IMR-90 (cell line): ENCODE measurements at regions not wholly inside any gene's neighbourhood (a gene's known extent, or its start where the extent isn't known, plus 50 kb on each side); places are given as distances from the start of the nearest gene placed in this dataset.

ENCODE experiments used
- ATAC-seq: fragments of 200-7000 bp; cut with Tn5 transposase; 2 replicates; pipeline ENCODE4 v1.9.1; 2020; ENCODE audit warnings: low read depth, mild to moderate bottlenecking, moderate library complexity
- BruUV-seq: library from RNA; stranded (reverse); fragments of 400-500 nt; replicated peaks from 2 replicates; lab custom pipeline; 2021; lab: Mats Ljungman, UMichigan
- CTCF ChIA-PET: fragments of 300-600 bp; formaldehyde crosslinking; extraction: SDS; loops from one replicate; lab custom pipeline; 2021; ENCODE audit warnings: antibody characterized with exemption; lab: Yijun Ruan, JAX
- POLR2A ChIA-PET: fragments of 300-600 bp; sonication (Branson Sonifier 250); formaldehyde crosslinking; loops from one replicate; lab custom pipeline; 2022; ENCODE audit warnings: antibody characterized with exemption; ENCODE audit not compliant: unreplicated experiment; lab: Charles Lee
- DNase-seq: peaks from one replicate; pipeline ENCODE4 v3.0.0; 2013
- H2AFZ ChIP-seq: replicated peaks from 2 replicates; pipeline ENCODE3; 2013; ENCODE audit warnings: low read length, mild to moderate bottlenecking; ENCODE audit not compliant: poor library complexity
- H2AK5ac ChIP-seq: 2 replicates; pipeline ENCODE4 v1.6.1; 2013; ENCODE audit warnings: low read depth, low read length, inconsistent platforms
- H2AK9ac ChIP-seq: replicated peaks from 2 replicates; pipeline ENCODE3; 2013; ENCODE audit warnings: mild to moderate bottlenecking, low read depth, low read length, moderate library complexity; ENCODE audit not compliant: poor library complexity
- H2BK120ac ChIP-seq: 2 replicates; pipeline ENCODE4 v1.6.1; 2013; ENCODE audit warnings: low read depth, low read length, inconsistent platforms
- H2BK15ac ChIP-seq: 3 replicates; pipeline ENCODE4 v1.6.1; 2013; ENCODE audit warnings: low read depth, low read length, inconsistent platforms
- H2BK20ac ChIP-seq: 2 replicates; pipeline ENCODE4 v1.6.1; 2013; ENCODE audit warnings: low read depth, mild to moderate bottlenecking, inconsistent platforms, low read length, moderate library complexity
- H2BK5ac ChIP-seq: 2 replicates; pipeline ENCODE4 v1.6.1; 2013; ENCODE audit warnings: mild to moderate bottlenecking, low read depth, low read length, inconsistent platforms; ENCODE audit not compliant: poor library complexity, severe bottlenecking
- H3K14ac ChIP-seq: replicated peaks from 2 replicates; pipeline ENCODE4 v1.6.1; 2013; ENCODE audit warnings: low read depth, low read length, inconsistent platforms
- H3K18ac ChIP-seq: 2 replicates; pipeline ENCODE4 v1.6.1; 2013; ENCODE audit warnings: low read depth, low read length, control low read depth
- H3K23ac ChIP-seq: 2 replicates; pipeline ENCODE4 v1.6.1; 2013; ENCODE audit warnings: low read depth, low read length, inconsistent platforms
- H3K27ac ChIP-seq: 2 replicates; pipeline ENCODE4 v1.5.1; 2013; ENCODE audit warnings: mild to moderate bottlenecking, control low read depth, low read length; ENCODE audit not compliant: insufficient read depth
- H3K27me3 ChIP-seq: 2 replicates; pipeline ENCODE4 v1.6.1; 2013; ENCODE audit warnings: low read length; ENCODE audit not compliant: control insufficient read depth, insufficient read depth
- H3K36me3 ChIP-seq: 2 replicates; pipeline ENCODE4 v1.6.1; 2013; ENCODE audit warnings: low read length, mixed read lengths; ENCODE audit not compliant: control insufficient read depth, insufficient read depth
- H3K4ac ChIP-seq: 2 replicates; pipeline ENCODE4 v1.6.1; 2013; ENCODE audit warnings: low read depth, low read length, inconsistent platforms
- H3K4me1 ChIP-seq: 2 replicates; pipeline ENCODE4 v1.6.1; 2013; ENCODE audit warnings: low read length, mixed read lengths; ENCODE audit not compliant: control insufficient read depth, insufficient read depth
- H3K4me2 ChIP-seq: 2 replicates; pipeline ENCODE4 v1.6.1; 2013; ENCODE audit warnings: low read depth, mild to moderate bottlenecking, control low read depth, low read length, moderate library complexity
- H3K4me3 ChIP-seq: 2 replicates; pipeline ENCODE4 v1.5.1; 2013; ENCODE audit warnings: low read depth, mild to moderate bottlenecking, control low read depth, low read length, moderate library complexity; ENCODE audit not compliant: insufficient read depth
- H3K56ac ChIP-seq: 2 replicates; pipeline ENCODE4 v1.6.1; 2013; ENCODE audit warnings: low read length, inconsistent platforms; ENCODE audit not compliant: insufficient read depth; ENCODE audit errors: extremely low read depth
- H3K79me1 ChIP-seq, 2 experiments: 2 replicates each; pipeline ENCODE4 v1.6.1; 2013; ENCODE audit warnings: low read length in 2 of 2, inconsistent platforms in 1 of 2, low read depth in 1 of 2
- H3K9ac ChIP-seq: 2 replicates; pipeline ENCODE4 v1.6.1; 2013; ENCODE audit warnings: low read depth, low read length, control low read depth
- H3K9me1 ChIP-seq: 2 replicates; pipeline ENCODE4 v1.6.1; 2013; ENCODE audit warnings: low read length, inconsistent platforms; ENCODE audit not compliant: insufficient read depth
- H3K9me3 ChIP-seq: 2 replicates; pipeline ENCODE4 v1.6.1; 2013; ENCODE audit warnings: low read length; ENCODE audit not compliant: control insufficient read depth, insufficient read depth
- H4K20me1 ChIP-seq: 2 replicates; pipeline ENCODE4 v1.6.1; 2013; ENCODE audit warnings: low read length, inconsistent platforms; ENCODE audit not compliant: insufficient read depth
- H4K5ac ChIP-seq: 2 replicates; pipeline ENCODE4 v1.6.1; 2013; ENCODE audit warnings: mild to moderate bottlenecking, low read depth, low read length, control low read depth
- H4K8ac ChIP-seq, 2 experiments: 2 replicates each; pipeline ENCODE4 v1.6.1; 2013; ENCODE audit warnings: low read depth in 2 of 2, low read length in 2 of 2, control low read depth in 1 of 2, inconsistent platforms in 1 of 2
- H4K91ac ChIP-seq: 2 replicates; pipeline ENCODE4 v1.6.1; 2013; ENCODE audit warnings: low read depth, low read length, inconsistent platforms; ENCODE audit not compliant: insufficient read depth
- MXI1 ChIP-seq: IDR thresholded peaks from 2 replicates; pipeline ENCODE4 v1.6.1; 2012; ENCODE audit warnings: low read depth, mild to moderate bottlenecking, low read length, moderate library complexity, borderline replicate concordance
- RAD21 ChIP-seq: IDR thresholded peaks from 2 replicates; pipeline ENCODE4 v1.6.1; 2012; ENCODE audit warnings: low read length, improper control_type of control experiment
- WGBS, 2 experiments: methylation state at CpG; one replicate each; pipeline versions ENCODE4 v1.1.5 to v1.1.7; 2013; ENCODE audit warnings: missing lambda C conversion rate in 2 of 2; ENCODE audit not compliant: insufficient read length in 1 of 2; ENCODE audit errors: extremely low coverage in 2 of 2; 5-methylcytosine and 5-hydroxymethylcytosine counted together
- dilution Hi-C: fragments of 300-500 bp; cut with HindIII; formaldehyde crosslinking; loops from one replicate; pipeline ENCODE4 v1.14.3; 2018; ENCODE audit warnings: low sequenced_read_pairs; ENCODE audit not compliant: unreplicated experiment
- in situ Hi-C: fragments of 300-500 bp; cut with MboI; formaldehyde crosslinking; loops from 3 replicates; pipeline ENCODE4 v1.14.3; 2019; ENCODE audit warnings: low sequenced_read_pairs, inconsistent platforms, mixed read lengths
- intact Hi-C: fragments of 100-400 bp; cut with micrococcal nuclease; formaldehyde crosslinking; loops from 2 replicates; pipeline ENCODE4 v1.10.0; 2022
- TF ChIP-seq, protein P1 (sequence below): conservative IDR thresholded peaks from 2 replicates; pipeline ENCODE4 v1.5.1; 2012; ENCODE audit warnings: mild to moderate bottlenecking, low read depth, low read length, improper control_type of control experiment

DNA sequence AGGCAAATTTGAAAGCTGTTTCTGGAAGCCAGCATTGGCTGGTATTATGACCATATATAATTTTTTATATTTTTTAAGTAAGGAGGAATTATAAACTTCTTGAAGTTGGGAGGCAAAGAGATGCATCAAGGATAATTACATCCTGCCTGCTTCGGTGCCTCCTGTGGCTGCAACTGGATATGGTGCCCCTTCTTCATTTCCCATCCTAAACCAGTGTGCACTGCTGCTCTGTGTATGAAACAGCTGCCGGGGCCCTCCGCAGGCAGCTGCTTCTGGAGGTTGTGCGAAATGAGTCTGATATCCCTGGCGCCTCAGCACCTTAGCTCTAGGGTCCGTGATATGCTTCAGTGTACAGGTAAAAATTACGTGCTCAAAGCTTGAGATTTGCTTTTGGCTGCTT, 304.2 kb downstream of the ENC1 start:
- no peaks in the 10 kb centered on the region for H3K36me3 ChIP-seq
- dilution Hi-C loops (no loop called here), intact Hi-C loops (no loop called here), in situ Hi-C loops (no loop called here)
- no CpG with 5 or more reads among the region's 7 CpGs for WGBS, 2 experiments
- no peak overlapping the region for H3K23ac ChIP-seq
- no peak overlapping the region for H2AFZ ChIP-seq
- H2BK5ac ChIP-seq, result no peak overlapping the region
- H2AK9ac ChIP-seq, result peak overlapping the region; percentile 25
- no peak overlapping the region for H4K8ac ChIP-seq
- no peak overlapping the region for H4K91ac ChIP-seq
- H3K4me1 ChIP-seq, result no peaks in the 10 kb centered on the region
- no TSS peak for BruUV-seq
- H3K56ac ChIP-seq, result no peak overlapping the region
- H3K79me1 ChIP-seq, result no peaks in the 10 kb centered on the region
- H3K4ac ChIP-seq, result no peak overlapping the region
- H3K9me1 ChIP-seq, result no peaks in the 10 kb centered on the region
- H3K9me3 ChIP-seq, result no peaks in the 10 kb centered on the region
- no peak overlapping the region for H3K4me3 ChIP-seq
- H2BK20ac ChIP-seq, result no peak overlapping the region
- H2BK120ac ChIP-seq, result no peak overlapping the region
- H4K20me1 ChIP-seq, result no peaks in the 10 kb centered on the region
- H3K9ac ChIP-seq, result no peak overlapping the region
- H2BK15ac ChIP-seq, result no peak overlapping the region
- H2AK5ac ChIP-seq, result no peak overlapping the region
- no peak overlapping the region for H4K5ac ChIP-seq
- no peak overlapping the region for H3K27ac ChIP-seq
- ATAC-seq (no peak), DNase-seq (no peak)
- TF ChIP-seq MXI1 (no peak), RAD21 (0 out of 2 replicates have a peak, but pooled peaks have one; percentile 18)
- TF ChIP-seq, protein P1, sequence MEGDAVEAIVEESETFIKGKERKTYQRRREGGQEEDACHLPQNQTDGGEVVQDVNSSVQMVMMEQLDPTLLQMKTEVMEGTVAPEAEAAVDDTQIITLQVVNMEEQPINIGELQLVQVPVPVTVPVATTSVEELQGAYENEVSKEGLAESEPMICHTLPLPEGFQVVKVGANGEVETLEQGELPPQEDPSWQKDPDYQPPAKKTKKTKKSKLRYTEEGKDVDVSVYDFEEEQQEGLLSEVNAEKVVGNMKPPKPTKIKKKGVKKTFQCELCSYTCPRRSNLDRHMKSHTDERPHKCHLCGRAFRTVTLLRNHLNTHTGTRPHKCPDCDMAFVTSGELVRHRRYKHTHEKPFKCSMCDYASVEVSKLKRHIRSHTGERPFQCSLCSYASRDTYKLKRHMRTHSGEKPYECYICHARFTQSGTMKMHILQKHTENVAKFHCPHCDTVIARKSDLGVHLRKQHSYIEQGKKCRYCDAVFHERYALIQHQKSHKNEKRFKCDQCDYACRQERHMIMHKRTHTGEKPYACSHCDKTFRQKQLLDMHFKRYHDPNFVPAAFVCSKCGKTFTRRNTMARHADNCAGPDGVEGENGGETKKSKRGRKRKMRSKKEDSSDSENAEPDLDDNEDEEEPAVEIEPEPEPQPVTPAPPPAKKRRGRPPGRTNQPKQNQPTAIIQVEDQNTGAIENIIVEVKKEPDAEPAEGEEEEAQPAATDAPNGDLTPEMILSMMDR, result 0 out of 2 replicates have a peak, but pooled peaks have one; percentile 12
- H3K18ac ChIP-seq, result no peak overlapping the region
- ChIA-PET POLR2A (no interaction called here), CTCF (no interaction called here)
- peaks cover 13% of the 10 kb centered on the region for H3K27me3 ChIP-seq
- H3K14ac ChIP-seq, result no peak overlapping the region
- no peak overlapping the region for H3K4me2 ChIP-seq
